Endodermal cell (in vitro differentiated cells): ENCODE measurements at regions not wholly inside any gene's neighbourhood (a gene's known extent, or its start where the extent isn't known, plus 50 kb on each side); places are given as distances from the start of the nearest gene placed in this dataset.

ENCODE experiments used
- DNase-seq: peaks from one replicate; pipeline ENCODE4 v3.0.0-alpha.2; 2017
- H3K27ac ChIP-seq: 2 replicates; pipeline ENCODE4 v1.5.1; 2013; ENCODE audit warnings: mild to moderate bottlenecking, low read depth, low read length, moderate library complexity
- H3K27me3 ChIP-seq: 2 replicates; pipeline ENCODE4 v1.6.1; 2013; ENCODE audit warnings: mild to moderate bottlenecking, low read length, moderate library complexity; ENCODE audit not compliant: insufficient read depth, control insufficient read depth, poor library complexity, severe bottlenecking
- H3K36me3 ChIP-seq: 2 replicates; pipeline ENCODE4 v1.7.0; 2013; ENCODE audit warnings: mild to moderate bottlenecking, low read length, moderate library complexity; ENCODE audit not compliant: control insufficient read depth, insufficient read depth
- H3K4me1 ChIP-seq: one replicate; pipeline ENCODE4 v1.7.0; 2013; ENCODE audit warnings: low read length; ENCODE audit not compliant: control insufficient read depth, insufficient read depth
- H3K4me3 ChIP-seq: 2 replicates; pipeline ENCODE4 v1.5.1; 2013; ENCODE audit warnings: mild to moderate bottlenecking, low read length, moderate library complexity
- H3K9ac ChIP-seq: 2 replicates; pipeline ENCODE4 v1.6.1; 2013; ENCODE audit warnings: mild to moderate bottlenecking, low read length, moderate library complexity; ENCODE audit not compliant: poor library complexity, severe bottlenecking; ENCODE audit errors: extremely low read depth
- H3K9me3 ChIP-seq: 2 replicates; pipeline ENCODE4 v1.6.1; 2013; ENCODE audit warnings: mild to moderate bottlenecking, low read length, moderate library complexity; ENCODE audit not compliant: control insufficient read depth
- H3K27ac Mint-ChIP-seq: 2 replicates; pipeline ENCODE4 v1.8.0; 2020; ENCODE audit warnings: mixed read lengths
- H3K27me3 Mint-ChIP-seq: 2 replicates; pipeline ENCODE4 v1.8.0; 2021; ENCODE audit warnings: mild to moderate bottlenecking, mixed read lengths; ENCODE audit not compliant: insufficient read depth
- H3K36me3 Mint-ChIP-seq: 2 replicates; pipeline ENCODE4 v1.8.0; 2020; ENCODE audit warnings: low read depth, mixed read lengths
- H3K4me1 Mint-ChIP-seq: 2 replicates; pipeline ENCODE4 v1.8.0; 2020; ENCODE audit warnings: mixed read lengths
- H3K4me3 Mint-ChIP-seq: 2 replicates; pipeline ENCODE4 v1.8.0; 2020; ENCODE audit warnings: mild to moderate bottlenecking, moderate library complexity, mixed read lengths
- H3K9me3 Mint-ChIP-seq: 2 replicates; pipeline ENCODE4 v1.8.0; 2020; ENCODE audit warnings: mild to moderate bottlenecking, mixed read lengths
- whole genome bisulfite sequencing, 2 experiments: methylation state at CpG; one replicate each; pipeline versions ENCODE4 v1.1.5 to v1.1.7; 2013; ENCODE audit warnings: missing lambda C conversion rate in 2 of 2, mixed read lengths in 1 of 2; ENCODE audit not compliant: insufficient coverage in 1 of 2, insufficient read length in 1 of 2; 5-methylcytosine and 5-hydroxymethylcytosine counted together
- TF ChIP-seq, protein P1 (sequence below): fragments of 200-600 bp; sonication (generic); conservative IDR thresholded peaks from 2 replicates; pipeline ENCODE4 v1.5.0; 2021; ENCODE audit warnings: antibody characterized with exemption, mild to moderate bottlenecking

DNA sequence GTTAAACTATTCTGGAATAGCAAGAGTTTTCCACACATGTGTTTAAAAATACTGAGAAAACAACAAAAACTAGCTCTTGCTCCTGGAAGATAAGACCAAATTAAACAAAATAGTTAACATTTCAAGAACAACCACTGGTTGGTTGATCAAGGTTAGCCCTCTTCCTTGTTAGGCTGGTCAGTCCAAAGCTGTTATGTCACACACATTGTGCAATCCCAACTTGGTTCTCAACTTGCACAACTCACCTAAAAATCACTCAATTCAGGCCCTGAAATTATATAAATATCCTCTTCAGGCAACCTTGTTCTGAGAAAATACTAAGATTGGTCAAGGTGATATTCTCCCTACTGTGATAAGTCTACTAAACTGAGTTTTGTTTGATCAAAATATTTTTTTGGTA lies 169.7 kb upstream of the LRP1B start:
- Mint-ChIP-seq H3K27me3 (no peaks in the 10 kb centered on the region), H3K4me3 (no peak overlapping the region), H3K27ac (no peak overlapping the region), H3K4me1 (no peaks in the 10 kb centered on the region), H3K36me3 (no peaks in the 10 kb centered on the region), H3K9me3 (no peaks in the 10 kb centered on the region)
- Histone ChIP-seq H3K9ac (no peak overlapping the region), H3K4me3 (no peak overlapping the region), H3K9me3 (no peaks in the 10 kb centered on the region), H3K27me3 (no peaks in the 10 kb centered on the region), H3K27ac (no peak overlapping the region), H3K4me1 (no peaks in the 10 kb centered on the region), H3K36me3 (no peaks in the 10 kb centered on the region)
- DNase-seq = no peak
- TF ChIP-seq, protein P1, sequence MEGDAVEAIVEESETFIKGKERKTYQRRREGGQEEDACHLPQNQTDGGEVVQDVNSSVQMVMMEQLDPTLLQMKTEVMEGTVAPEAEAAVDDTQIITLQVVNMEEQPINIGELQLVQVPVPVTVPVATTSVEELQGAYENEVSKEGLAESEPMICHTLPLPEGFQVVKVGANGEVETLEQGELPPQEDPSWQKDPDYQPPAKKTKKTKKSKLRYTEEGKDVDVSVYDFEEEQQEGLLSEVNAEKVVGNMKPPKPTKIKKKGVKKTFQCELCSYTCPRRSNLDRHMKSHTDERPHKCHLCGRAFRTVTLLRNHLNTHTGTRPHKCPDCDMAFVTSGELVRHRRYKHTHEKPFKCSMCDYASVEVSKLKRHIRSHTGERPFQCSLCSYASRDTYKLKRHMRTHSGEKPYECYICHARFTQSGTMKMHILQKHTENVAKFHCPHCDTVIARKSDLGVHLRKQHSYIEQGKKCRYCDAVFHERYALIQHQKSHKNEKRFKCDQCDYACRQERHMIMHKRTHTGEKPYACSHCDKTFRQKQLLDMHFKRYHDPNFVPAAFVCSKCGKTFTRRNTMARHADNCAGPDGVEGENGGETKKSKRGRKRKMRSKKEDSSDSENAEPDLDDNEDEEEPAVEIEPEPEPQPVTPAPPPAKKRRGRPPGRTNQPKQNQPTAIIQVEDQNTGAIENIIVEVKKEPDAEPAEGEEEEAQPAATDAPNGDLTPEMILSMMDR = no peak

DNA sequence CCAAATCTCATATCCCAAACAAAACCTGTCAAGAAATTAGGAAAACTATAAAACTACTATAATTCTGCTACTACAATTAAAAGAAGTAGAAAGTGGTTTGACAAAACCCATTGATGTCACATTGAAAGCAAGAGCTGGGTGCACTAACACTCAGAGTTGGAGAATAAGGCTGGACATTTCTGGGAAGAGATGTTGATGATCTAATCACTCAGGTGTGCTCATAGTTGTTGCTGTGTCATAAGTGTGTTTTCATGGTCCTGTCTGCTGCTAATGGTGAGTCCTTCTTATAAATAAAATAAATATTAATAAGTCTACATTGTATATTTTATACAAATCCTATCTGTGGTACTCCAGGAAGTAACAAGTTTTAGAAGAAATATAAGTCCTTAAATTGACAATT lies 168.2 kb upstream of the LRP1B start:
- H3K4me1 Mint-ChIP-seq = no peaks in the 10 kb centered on the region
- DNase-seq = no peak
- no peaks in the 10 kb centered on the region for H3K9me3 Mint-ChIP-seq
- Histone ChIP-seq H3K27ac (no peak overlapping the region), H3K36me3 (no peaks in the 10 kb centered on the region), H3K4me3 (no peak overlapping the region), H3K9me3 (no peaks in the 10 kb centered on the region), H3K4me1 (no peaks in the 10 kb centered on the region), H3K9ac (no peak overlapping the region), H3K27me3 (no peaks in the 10 kb centered on the region)
- TF ChIP-seq, protein P1 = no peak
- H3K36me3 Mint-ChIP-seq = no peaks in the 10 kb centered on the region
- H3K4me3 Mint-ChIP-seq = no peak overlapping the region
- H3K27me3 Mint-ChIP-seq = no peaks in the 10 kb centered on the region
- H3K27ac Mint-ChIP-seq = no peak overlapping the region

DNA sequence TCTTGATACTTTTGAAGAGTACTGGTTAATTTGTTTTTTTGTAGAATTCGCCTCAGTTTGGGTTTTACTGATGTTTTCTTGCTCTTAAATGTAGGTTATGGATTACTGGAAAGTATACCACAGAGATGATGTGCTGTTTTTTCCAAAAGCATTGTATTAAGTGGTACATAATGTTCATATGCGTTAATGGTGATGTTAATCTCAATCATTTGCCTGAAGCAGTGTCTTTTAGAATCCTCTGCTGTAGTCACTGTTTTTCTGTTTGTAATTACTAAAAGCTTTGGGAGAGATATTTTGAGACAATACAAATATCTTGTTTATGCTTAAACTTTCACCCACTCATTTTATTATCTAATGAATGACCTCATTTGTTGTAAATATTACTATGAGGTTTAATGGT lies 163.4 kb upstream of the LRP1B start:
- Mint-ChIP-seq H3K4me1 (no peaks in the 10 kb centered on the region), H3K27ac (no peak overlapping the region), H3K9me3 (no peaks in the 10 kb centered on the region), H3K36me3 (no peaks in the 10 kb centered on the region), H3K27me3 (no peaks in the 10 kb centered on the region), H3K4me3 (no peak overlapping the region)
- DNase-seq = no peak
- Histone ChIP-seq H3K27ac (no peak overlapping the region), H3K36me3 (no peaks in the 10 kb centered on the region), H3K4me1 (no peaks in the 10 kb centered on the region), H3K4me3 (no peak overlapping the region), H3K27me3 (no peaks in the 10 kb centered on the region), H3K9me3 (no peaks in the 10 kb centered on the region), H3K9ac (no peak overlapping the region)
- WGBS, 2 experiments = 90 to 100% methylated on average over 1 to 2 of the region's 2 CpGs
- TF ChIP-seq, protein P1 = no peak
